Kidney tubule cell (primary cell): ENCODE measurements at regions not wholly inside any gene's neighbourhood (a gene's known extent, or its start where the extent isn't known, plus 50 kb on each side); places are given as distances from the start of the nearest gene placed in this dataset.
"Not testable (repeated sequence)": the region's sequence is repeated elsewhere in the genome, so short reads cannot be mapped to it uniquely, and the experiment has no call there.

ENCODE experiments used
- DNase-seq: peaks from one replicate; pipeline ENCODE4 v3.0.0-alpha.2; 2018; ENCODE audit warnings: low spot score

DNA sequence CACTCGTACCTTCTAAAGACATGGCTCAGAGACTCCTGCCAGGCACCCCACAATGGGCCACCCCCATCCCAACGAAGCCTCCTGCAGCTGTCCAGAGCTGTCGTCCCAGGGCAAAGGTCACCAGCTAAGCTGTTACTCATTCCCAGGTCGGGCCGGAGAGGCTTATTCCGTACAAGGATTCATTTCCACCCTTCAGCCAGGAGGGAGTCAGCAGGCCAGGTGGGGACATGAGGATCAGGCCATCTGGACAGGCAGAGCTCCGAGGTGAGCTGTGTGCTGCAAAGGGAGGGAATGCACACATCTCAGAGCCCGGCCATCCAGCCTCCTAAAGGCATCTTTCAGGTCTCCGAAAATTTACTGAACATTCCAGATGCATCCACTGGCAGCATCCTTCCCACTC is 63.9 kb upstream of the NANOS1 start:
- peak; percentile 36 for DNase-seq

DNA sequence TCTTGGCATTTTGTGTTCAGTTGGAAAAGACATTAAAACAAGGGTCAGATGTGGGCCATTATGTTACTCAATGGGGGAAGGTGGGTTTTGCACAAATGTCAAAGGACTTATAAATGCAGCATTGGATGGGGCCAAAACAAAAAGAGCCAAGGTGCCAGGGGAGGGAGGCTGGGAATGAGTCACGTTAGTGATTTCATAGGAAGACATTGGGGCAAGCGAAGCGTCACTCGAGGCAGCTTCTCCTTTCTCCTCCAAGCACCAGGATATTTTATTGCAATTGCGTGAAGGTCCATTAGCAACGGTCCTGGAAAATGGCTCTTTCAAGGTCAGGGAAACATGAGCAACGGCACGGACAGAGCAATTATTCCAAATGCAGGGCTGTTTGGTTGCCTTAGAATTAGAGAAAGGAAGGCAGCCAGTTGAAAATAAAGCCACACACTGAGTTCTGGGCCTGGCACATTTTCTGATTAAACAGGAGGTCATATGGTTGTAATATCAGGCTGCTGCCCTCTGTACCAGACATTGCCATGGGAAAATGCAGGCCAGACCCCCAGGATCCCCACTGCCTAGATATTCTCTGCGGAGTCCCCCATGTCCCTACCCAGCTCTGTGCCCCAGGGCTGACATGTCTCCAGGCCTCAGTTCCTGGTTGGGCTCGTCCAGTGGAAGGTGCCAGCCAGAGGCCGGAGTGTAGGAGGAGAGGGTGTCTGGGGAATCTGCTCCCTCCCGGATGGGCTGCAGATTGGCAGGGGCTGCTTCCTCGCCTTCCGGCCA is 63.3 kb upstream of the NANOS1 start:
- peak; percentile 34 for DNase-seq

DNA sequence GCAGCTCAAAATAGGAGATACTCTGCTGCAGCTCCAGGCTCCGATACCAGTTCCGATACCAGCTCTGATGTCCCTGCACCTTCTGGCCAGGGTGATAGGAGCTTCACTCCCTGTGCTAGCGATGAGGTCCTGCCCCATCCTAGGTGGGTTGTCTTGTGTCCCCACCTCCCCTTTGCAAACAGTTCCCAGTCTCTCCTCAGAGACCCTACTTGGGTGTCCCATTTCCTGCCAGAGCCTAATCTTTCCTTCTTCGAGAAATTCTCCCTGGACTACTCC is 62.7 kb upstream of the NANOS1 start:
- DNase-seq: no peak

DNA sequence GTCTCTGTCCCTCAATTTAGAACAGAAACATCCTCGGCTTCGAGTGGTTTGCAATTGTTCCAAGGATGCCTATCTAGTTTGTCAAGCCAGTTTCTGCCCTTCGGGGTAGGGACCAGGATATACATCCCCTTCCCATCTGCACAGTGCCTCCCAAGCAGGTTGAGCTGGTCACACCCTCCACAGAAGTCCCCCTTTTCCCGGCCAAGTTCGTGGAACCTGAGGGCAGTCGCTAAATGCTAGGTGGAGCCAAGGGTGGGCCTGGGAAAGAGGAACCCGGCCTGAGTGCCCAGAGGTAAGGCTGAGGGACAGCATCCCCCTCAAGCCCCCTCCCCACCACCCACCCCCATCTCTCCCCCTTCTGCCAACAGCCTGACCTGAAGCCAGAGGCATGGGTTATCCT is 62.4 kb upstream of the NANOS1 start:
- no peak for DNase-seq

DNA sequence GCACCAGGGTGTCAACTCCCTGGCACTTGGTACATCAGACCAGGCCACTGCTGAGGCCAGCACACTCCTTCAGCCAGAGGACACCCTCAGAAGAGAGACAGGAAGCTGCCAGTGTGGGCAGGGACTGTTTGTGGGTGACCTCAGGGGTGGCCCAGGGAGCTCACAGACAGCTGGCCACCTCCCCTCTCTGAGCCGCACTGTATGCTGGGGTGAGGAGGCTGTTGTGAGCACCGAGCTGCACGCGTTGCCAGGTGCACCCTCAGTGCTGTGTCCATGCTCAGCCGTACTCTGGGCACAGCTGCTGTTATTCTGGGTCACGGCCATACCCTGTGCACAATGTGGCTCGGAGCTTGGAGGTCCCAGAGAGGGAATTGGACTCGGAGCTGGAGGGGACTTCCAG is 61.5 kb upstream of the NANOS1 start:
- DNase-seq: no peak

DNA sequence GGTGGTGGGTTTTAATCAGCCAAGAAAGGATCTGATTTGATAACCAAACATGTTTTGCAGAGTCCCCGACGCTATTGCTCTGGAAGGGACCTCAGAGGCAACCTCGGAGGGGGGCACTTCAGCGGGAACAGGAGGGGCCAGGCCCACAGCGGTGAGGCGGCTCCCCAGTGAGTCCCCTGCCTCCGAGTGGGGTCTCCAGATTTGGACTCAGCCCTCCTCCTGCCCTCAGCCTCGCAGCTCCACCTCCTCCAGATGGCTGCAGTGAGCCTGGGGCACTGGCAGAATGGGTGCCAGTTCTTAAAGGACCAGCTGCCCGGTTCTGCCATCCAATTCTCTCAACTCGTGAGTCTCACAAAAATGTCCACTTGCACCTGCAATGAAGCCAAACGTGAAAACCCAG is 61.0 kb upstream of the NANOS1 start:
- no peak for DNase-seq

DNA sequence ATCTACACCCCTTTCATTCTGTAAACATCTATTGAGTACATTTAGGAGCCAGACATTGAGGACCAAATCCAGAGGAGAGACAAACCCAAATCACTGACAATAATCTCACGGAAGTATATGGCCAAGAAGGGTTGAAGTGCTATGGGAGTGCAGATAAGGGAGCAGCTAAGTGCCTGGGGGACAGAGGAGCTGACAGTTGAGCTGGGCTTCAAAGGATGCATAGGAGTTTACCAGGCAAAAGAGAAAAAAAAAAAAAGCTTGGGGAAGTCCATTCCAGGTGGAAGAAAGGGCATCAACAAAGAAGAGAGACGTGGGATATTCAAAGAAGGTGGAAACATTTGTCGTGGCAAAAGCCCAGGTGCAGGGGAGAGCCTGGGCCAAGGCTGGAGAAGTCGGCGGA is 60.5 kb upstream of the NANOS1 start:
- no peak for DNase-seq

DNA sequence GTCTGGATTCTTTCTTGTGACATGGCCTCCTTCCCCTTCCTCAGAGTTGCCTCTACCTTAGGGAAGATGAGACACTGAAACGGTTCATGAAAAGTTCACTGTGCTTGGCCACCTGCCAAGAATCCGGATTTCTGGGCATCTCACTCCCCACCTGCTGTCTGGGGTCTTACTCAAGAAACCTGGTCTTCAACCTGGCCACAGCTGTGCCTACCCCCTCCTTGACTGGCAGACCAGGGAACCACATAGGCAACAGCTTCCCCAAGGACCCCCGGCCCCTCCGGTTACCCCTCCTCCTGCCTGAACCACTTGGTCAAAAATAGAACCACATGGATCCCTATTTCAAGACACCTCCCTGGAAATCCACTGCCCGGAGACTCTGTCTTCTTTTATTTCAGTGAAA is 58.7 kb upstream of the NANOS1 start:
- peak; percentile 35 for DNase-seq

DNA sequence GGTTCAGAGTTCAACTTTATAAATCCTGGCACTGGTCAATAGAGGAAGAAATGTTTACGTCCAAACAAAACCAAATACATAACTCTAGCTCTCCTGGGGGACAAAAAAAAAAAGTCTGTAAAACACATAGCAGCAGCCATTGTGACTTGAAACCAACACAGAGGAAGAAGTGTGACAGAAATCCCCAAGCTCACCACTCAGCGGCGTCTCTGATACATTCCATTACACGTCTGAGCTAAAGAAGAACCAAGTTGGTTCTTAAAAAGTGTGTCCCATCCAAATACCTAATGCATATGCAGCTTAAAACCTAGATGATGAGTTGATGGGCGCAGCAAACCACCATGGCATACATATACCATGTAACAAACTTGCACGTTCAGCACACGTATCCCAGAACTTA is 58.3 kb upstream of the NANOS1 start:
- DNase-seq: no peak

DNA sequence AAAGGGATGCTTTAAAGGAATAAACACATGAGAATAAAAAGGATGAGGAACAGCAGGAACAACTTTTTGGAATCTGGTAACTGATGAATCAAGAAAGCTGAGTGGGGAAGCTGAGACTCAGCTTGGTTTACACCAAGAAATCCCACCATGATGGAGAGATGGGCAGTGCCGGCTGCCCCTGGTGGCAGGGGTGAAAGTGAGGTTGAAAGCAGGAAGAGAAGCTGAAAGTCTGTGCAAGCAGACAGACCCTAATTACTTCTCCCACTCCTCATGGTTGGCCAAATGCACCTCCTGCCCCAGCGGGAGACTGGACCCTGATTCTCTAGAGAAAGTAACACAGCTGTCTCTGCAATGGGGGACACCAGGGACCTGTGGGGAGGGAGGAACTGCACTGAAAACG is 57.6 kb upstream of the NANOS1 start:
- DNase-seq: no peak

DNA sequence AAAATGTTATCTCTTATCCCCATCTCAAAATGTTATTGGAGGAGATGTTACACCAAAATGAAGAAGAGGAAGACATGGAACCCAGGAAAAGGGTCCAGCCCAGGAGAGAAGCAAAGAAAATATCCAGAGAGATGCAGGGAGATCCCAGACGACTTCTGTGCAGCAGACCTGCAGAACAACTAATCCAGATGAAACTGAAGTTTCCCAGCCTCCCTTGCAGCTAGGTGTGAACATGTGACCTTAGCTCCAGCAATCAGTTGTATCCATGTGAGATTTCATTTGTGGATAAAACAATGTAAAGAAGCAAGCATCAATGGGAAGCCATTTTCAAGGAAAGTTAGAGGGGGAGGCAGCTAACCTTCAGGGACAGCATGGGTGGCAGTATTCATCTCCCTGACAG is 55.8 kb upstream of the NANOS1 start:
- no peak for DNase-seq

DNA sequence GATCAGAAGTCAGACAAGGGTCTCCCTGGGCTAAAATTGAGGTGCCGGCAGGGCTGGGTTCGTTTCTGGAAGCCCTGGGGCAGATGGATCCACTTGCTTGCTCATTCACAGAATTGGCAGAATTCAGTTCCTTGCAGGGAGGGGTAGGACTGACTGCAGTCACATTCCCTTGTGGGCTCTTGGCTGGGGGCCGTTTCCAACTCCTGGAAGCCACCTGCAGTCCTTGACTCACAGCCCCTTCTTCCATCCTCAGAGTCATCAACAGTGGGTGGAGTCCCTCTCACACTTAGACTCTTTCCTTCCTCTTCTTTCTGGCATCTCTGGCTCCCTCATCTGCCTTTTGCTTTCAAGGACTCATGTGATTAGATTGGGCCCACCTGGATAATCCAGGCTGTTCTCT is 54.6 kb upstream of the NANOS1 start:
- DNase-seq: no peak

DNA sequence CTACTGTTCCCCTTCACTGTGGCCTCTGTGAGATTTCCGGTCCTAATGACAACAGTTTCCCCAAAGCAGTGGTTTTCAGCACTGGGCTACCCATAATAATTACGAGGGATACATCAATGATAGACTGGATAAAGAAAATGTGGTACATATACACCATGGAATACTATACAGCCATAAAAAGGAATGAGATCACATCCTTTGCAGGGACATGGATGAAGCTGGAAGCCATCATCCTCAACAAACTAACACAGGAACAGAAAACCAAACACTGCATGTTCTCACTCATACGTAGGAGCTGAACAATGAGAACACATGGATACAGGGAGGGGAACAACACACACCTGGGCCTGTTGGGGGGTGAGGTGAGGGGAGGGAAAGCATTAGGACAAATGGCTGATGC is 53.3 kb upstream of the NANOS1 start:
- DNase-seq: not testable (repeated sequence)

DNA sequence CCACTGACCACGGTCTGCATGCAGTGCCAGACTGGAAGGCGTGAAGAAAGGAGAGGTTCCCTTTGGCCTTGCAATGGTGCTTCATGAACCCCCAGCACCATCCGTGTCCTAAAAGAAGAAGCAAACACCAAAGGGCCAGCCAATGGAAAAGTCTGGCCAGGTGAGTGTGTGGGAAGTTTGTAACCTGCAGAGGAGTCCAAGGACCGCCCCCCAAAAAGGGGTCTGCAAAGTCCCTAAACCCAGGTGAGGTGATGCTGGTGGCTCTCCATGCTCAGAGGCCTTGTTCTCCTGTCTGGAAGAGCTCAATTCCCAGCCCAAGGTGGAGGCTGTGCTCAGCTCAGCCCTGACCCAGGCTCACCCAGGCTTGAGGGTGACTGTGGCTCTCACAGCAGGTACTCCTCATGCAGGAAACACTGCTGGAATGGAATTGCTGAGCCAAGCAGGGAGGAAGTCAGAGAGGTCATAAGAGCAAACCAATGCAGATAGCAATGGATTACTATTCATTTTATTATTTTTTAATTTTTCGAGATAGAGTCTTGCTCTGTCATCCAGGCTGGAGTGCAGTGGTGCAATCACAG is 52.4 kb upstream of the NANOS1 start:
- peak; percentile 17 for DNase-seq

DNA sequence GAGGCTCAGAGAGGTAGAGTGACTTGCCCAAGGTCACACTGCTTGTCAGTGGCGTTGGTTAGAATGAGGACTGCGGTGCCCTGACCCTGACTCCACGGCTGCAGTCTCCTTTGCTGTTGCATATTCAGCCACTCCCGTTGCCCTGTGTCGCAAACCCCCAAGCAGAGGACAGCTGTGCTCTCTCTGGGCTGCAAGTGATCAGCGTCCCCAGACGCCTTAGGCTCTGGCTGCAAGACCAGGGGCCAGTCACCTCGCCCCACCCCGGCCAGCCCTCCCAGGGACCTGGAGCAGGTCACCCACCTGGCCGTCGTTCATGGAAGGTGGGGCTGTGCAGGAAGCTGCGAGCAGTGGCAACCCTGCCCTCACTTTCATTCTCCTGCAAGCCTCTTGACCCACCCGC is 51.7 kb upstream of the NANOS1 start:
- no peak for DNase-seq

DNA sequence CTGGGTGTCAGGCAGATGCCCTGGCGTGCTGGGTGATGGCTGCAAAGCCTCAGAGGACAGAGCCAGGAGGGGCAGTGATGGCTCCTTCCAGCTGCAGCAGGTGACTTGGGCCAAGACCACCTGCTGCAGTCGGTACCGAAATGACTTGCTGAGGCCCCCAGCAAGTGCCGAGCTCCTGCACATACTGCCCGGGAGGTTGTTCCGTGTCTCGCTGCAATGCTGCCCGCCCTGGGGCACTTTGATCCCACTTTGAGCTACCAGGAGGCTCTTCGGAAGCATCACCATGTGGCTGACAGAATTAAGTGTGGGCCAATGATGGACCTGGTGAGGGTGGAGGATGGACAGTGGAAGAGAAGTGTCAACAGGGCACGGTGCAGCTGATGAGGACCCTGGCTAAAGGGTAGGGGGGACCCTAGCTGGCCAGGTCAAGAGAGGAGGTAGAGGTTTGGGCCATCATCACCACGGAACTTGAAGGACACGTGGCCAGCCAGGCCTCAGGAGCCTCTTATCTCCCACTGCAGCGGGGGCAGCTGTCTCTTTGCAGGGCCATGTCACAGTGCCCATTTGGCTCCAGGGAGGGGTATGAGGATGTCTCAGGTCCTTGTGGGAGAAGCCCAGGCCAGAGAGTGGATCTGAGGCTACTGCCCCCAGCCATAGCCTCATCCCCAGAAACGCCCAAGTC is 51.1 kb upstream of the NANOS1 start:
- no peak for DNase-seq

DNA sequence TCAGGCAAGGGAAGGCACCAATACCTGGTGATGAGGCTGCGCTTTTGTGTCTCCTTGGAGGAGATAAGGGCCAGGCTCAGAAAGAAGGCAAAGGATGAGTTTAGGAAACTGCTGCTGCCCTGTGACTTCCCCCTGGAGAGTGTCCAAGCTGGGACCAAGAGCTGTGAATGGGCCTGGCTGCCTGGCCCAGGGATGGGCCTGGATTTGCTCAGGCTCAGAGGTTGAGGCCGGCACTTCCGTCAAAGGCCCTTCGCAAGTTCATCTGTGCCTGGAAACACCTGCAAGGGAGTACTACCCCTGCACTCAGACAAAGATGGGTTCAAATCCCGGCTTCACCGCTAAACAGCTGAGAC is 50.5 kb upstream of the NANOS1 start:
- no peak for DNase-seq

DNA sequence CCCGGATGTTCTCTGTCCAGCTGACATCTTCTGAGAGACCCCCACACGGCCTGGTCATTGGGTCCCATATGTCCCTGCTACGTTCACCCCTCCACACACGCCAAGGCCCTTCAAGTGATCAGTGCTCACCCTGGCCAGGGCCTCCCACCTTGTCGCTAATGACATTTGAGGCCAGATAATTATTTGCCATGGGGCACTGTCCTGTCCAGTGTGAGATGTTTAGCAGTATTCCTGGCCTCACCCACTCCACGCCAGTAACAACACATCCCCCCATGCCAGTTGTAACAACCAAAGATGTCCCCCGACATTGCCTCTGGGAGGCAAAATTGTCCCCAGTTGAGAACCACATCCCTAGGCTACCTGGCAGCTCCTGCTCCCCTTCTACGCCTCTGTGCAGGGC is 49.9 kb upstream of the NANOS1 start:
- no peak for DNase-seq
